Endodermal cell (in vitro differentiated cells): ENCODE measurements at regions not wholly inside any gene's neighbourhood (a gene's known extent, or its start where the extent isn't known, plus 50 kb on each side); places are given as distances from the start of the nearest gene placed in this dataset.

Experiments
- DNase-seq: peaks from one replicate; pipeline ENCODE4 v3.0.0-alpha.2; 2017
- H3K27ac ChIP-seq: 2 replicates; pipeline ENCODE4 v1.5.1; 2013; ENCODE audit warnings: mild to moderate bottlenecking, low read depth, low read length, moderate library complexity
- H3K27me3 ChIP-seq: 2 replicates; pipeline ENCODE4 v1.6.1; 2013; ENCODE audit warnings: mild to moderate bottlenecking, low read length, moderate library complexity; ENCODE audit not compliant: insufficient read depth, control insufficient read depth, poor library complexity, severe bottlenecking
- H3K36me3 ChIP-seq: 2 replicates; pipeline ENCODE4 v1.7.0; 2013; ENCODE audit warnings: mild to moderate bottlenecking, low read length, moderate library complexity; ENCODE audit not compliant: control insufficient read depth, insufficient read depth
- H3K4me1 ChIP-seq: one replicate; pipeline ENCODE4 v1.7.0; 2013; ENCODE audit warnings: low read length; ENCODE audit not compliant: control insufficient read depth, insufficient read depth
- H3K4me3 ChIP-seq: 2 replicates; pipeline ENCODE4 v1.5.1; 2013; ENCODE audit warnings: mild to moderate bottlenecking, low read length, moderate library complexity
- H3K9ac ChIP-seq: 2 replicates; pipeline ENCODE4 v1.6.1; 2013; ENCODE audit warnings: mild to moderate bottlenecking, low read length, moderate library complexity; ENCODE audit not compliant: poor library complexity, severe bottlenecking; ENCODE audit errors: extremely low read depth
- H3K9me3 ChIP-seq: 2 replicates; pipeline ENCODE4 v1.6.1; 2013; ENCODE audit warnings: mild to moderate bottlenecking, low read length, moderate library complexity; ENCODE audit not compliant: control insufficient read depth
- H3K27ac Mint-ChIP-seq: 2 replicates; pipeline ENCODE4 v1.8.0; 2020; ENCODE audit warnings: mixed read lengths
- H3K27me3 Mint-ChIP-seq: 2 replicates; pipeline ENCODE4 v1.8.0; 2021; ENCODE audit warnings: mild to moderate bottlenecking, mixed read lengths; ENCODE audit not compliant: insufficient read depth
- H3K36me3 Mint-ChIP-seq: 2 replicates; pipeline ENCODE4 v1.8.0; 2020; ENCODE audit warnings: low read depth, mixed read lengths
- H3K4me1 Mint-ChIP-seq: 2 replicates; pipeline ENCODE4 v1.8.0; 2020; ENCODE audit warnings: mixed read lengths
- H3K4me3 Mint-ChIP-seq: 2 replicates; pipeline ENCODE4 v1.8.0; 2020; ENCODE audit warnings: mild to moderate bottlenecking, moderate library complexity, mixed read lengths
- H3K9me3 Mint-ChIP-seq: 2 replicates; pipeline ENCODE4 v1.8.0; 2020; ENCODE audit warnings: mild to moderate bottlenecking, mixed read lengths
- CTCF ChIP-seq: fragments of 200-600 bp; sonication (generic); conservative IDR thresholded peaks from 2 replicates; pipeline ENCODE4 v1.5.0; 2021; ENCODE audit warnings: antibody characterized with exemption, mild to moderate bottlenecking
- WGBS, 2 experiments: methylation state at CpG; one replicate each; pipeline versions ENCODE4 v1.1.5 to v1.1.7; 2013; ENCODE audit warnings: missing lambda C conversion rate in 2 of 2, mixed read lengths in 1 of 2; ENCODE audit not compliant: insufficient coverage in 1 of 2, insufficient read length in 1 of 2; 5-methylcytosine and 5-hydroxymethylcytosine counted together

DNA sequence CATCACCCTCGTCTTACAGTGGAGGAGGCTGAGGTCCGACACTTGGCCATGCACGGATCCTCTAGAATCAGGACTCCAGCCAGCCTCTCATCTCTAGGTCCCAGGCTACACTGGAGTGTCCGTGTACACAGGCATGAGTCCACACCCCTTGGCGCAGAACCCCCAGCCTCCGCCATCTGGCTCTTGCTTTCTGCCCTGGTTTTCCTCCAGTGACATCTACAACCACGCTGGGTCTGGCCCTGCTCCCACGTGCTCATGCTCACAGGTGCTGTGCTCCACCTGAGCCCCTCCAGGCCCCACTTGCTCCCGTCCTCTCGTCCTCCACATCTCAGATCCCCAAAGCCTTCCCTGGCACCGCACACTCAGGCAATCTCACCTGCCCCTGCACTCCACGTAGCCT is 260.8 kb downstream of the ENGASE start:
- Histone ChIP-seq H3K27ac (no peak overlapping the region), H3K4me3 (no peak overlapping the region), H3K4me1 (no peaks in the 10 kb centered on the region), H3K9me3 (no peaks in the 10 kb centered on the region), H3K27me3 (no peaks in the 10 kb centered on the region), H3K9ac (no peak overlapping the region), H3K36me3 (no peaks in the 10 kb centered on the region)
- Mint-ChIP-seq H3K36me3 (no peaks in the 10 kb centered on the region), H3K4me1 (no peaks in the 10 kb centered on the region), H3K4me3 (no peak overlapping the region), H3K27me3 (peaks cover 3% of the 10 kb centered on the region), H3K9me3 (no peaks in the 10 kb centered on the region), H3K27ac (no peak overlapping the region)
- 79 to 80% methylated on average over 9 to 12 of the region's 12 CpGs for WGBS, 2 experiments
- no peak for DNase-seq
- no peak for TF ChIP-seq CTCF

DNA sequence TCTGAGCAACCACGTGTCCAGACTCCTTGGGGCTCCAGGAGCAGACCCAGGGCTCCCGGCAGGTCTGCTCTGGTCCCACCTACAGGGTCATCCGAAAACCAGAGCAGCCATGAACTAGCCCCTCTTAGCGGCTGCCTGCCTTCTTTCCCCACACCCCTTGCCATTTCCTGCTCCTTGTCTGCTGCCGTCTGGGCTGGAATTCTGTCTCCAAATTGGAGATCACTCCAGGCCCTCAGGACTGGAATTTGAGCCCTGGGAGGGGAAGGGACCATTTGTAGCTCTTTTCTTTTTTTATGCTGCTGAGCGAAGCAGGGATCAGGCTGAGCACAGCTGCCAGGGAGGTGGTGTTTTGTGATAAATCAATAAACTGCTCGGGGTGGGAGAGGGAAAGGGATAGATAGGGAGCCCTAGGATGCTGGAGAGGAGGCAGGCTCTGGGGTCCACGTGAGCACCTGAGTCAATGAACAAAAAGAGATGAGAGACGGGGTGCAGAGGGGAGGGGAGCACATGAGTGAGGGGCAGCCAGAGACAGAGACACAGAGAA is 257.5 kb downstream of the ENGASE start:
- no peaks in the 10 kb centered on the region for H3K4me1 Mint-ChIP-seq
- H3K27ac ChIP-seq = no peak overlapping the region
- WGBS, 2 experiments = 65 to 76% methylated on average over 6 to 9 of the region's 9 CpGs
- no peak for DNase-seq
- peaks cover 6% of the 10 kb centered on the region for H3K27me3 Mint-ChIP-seq
- H3K36me3 ChIP-seq = no peaks in the 10 kb centered on the region
- no peak overlapping the region for H3K9ac ChIP-seq
- H3K36me3 Mint-ChIP-seq = no peaks in the 10 kb centered on the region
- H3K9me3 Mint-ChIP-seq = no peaks in the 10 kb centered on the region
- H3K27ac Mint-ChIP-seq = no peak overlapping the region
- no peaks in the 10 kb centered on the region for H3K27me3 ChIP-seq
- H3K9me3 ChIP-seq = no peaks in the 10 kb centered on the region
- H3K4me3 ChIP-seq = no peak overlapping the region
- H3K4me3 Mint-ChIP-seq = no peak overlapping the region
- no peak for TF ChIP-seq CTCF
- no peaks in the 10 kb centered on the region for H3K4me1 ChIP-seq

DNA sequence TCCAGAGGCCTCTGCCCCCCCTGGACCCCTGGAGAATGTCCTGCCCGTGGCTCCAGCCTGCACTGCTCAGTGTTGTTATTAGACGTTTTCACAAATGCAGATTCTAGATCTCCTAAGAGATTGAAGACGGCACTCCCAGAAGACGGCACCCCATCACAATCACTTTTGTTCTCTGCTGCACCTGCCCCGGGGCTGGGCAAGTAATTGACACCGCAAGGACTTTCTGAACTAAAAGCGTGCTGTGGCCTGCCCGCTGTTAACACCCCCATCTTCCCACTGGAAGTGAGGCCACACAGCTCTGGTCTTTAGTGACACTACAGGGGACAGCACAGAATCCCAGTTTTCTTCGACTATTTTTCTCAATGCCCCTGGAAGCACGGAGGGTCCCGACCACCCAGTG is 256.9 kb downstream of the ENGASE start:
- TF ChIP-seq CTCF = no peak

More for the DNA sequence above, 256.9 kb downstream of the ENGASE start:
- Mint-ChIP-seq H3K36me3 (no peaks in the 10 kb centered on the region), H3K27me3 (peaks cover 9% of the 10 kb centered on the region), H3K27ac (no peak overlapping the region), H3K4me3 (no peak overlapping the region), H3K9me3 (no peaks in the 10 kb centered on the region), H3K4me1 (no peaks in the 10 kb centered on the region)
- WGBS, 2 experiments = 77 to 83% methylated on average over 6 to 11 of the region's 11 CpGs
- Histone ChIP-seq H3K4me3 (no peak overlapping the region), H3K36me3 (no peaks in the 10 kb centered on the region), H3K4me1 (no peaks in the 10 kb centered on the region), H3K27ac (no peak overlapping the region), H3K9ac (no peak overlapping the region), H3K9me3 (no peaks in the 10 kb centered on the region), H3K27me3 (no peaks in the 10 kb centered on the region)
- DNase-seq = no peak
